ENCODE measurements at regions not wholly inside any gene's neighbourhood (a gene's known extent, or its start where the extent isn't known, plus 50 kb on each side); places are given as distances from the start of the nearest gene placed in this dataset.
"Not testable (repeated sequence)": the region's sequence is repeated elsewhere in the genome, so short reads cannot be mapped to it uniquely, and the experiment has no call there.

DNA sequence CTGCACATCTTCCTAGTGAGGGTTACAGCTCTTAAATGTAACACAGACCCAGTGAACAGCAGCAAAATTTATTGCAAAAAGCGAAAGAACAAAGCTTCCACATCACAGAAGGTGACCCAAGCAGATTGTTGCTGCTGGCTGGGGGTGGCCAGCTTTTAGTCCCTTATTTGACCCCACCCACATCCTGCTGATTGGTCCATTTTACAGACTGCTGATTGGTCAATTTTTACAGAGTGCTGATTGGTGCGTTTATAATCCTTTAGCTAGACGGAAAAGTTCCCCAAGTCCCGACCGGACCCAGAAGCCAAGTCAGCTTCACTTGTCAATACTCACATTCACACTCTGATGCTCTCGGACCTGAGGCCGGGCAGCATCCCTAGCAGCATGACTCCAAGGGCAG, 154.5 kb upstream of the ATP10A start:
- DNase-seq, result no peak

DNA sequence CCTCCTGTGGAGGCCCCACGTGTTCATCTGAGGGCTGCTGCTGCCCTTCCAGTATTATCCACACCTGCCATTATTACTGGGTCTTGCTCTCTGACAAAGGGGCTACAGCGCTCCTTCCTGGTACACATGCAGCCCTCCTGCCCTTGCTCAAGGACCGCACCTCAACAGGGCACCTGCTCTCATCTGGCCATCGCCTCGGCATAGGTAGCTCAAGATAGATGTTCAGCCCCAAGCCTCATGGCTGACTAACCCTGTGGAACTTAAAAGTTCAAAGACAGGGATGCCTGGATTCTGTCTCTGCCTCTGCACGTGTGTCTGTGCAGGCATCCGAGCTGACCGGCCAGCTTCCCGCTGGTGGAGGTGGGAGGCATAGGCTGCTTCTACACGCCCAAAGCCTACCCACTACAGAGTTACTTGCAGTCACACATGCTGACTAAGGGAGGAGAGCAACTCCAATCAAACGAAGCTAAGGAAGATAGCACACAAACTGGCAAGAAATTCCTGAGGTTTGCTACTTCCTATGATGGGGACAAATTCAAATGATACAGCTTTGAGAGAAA, 152.5 kb upstream of the ATP10A start:
- no peak for DNase-seq

DNA sequence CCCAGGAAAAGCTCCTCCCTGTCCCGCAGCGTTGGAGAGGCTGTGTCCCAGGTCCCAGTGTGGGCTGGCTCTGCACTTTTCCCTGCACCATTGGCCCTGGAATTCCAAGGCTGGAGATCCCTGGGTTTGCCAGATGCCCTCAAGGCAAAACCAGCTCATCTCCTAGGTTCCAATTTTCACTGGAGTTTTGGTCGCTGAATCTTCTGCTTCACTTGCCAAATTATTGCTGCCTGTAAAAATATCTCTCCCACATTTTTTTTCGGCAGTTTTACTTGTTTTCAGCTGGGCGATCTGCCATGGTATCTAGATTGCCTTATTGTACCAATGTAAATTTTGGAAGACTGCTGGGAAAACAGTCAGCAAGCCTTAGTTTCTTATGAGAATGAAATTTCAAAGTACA, 150.9 kb upstream of the ATP10A start:
- no peak for DNase-seq

DNA sequence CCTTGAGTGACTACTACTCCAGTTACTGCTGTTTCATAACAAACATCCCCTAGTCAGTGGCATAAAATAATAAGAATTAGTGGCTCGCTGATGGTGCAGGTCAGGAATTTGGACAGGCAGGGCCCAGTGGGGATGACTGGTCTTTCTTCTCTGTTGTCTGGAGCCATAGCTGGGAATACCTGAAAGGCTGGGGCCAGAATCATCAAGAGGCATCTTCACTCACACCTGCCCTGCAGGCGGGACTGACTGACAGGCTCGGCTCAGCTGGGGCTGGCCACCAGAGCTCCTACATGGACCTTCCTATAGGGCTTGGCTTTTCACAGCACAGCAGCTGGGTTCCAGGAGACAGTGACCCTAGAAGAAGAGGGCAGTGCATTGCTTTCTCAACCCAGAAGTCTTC, 148.8 kb upstream of the ATP10A start:
- DNase-seq, result no peak

DNA sequence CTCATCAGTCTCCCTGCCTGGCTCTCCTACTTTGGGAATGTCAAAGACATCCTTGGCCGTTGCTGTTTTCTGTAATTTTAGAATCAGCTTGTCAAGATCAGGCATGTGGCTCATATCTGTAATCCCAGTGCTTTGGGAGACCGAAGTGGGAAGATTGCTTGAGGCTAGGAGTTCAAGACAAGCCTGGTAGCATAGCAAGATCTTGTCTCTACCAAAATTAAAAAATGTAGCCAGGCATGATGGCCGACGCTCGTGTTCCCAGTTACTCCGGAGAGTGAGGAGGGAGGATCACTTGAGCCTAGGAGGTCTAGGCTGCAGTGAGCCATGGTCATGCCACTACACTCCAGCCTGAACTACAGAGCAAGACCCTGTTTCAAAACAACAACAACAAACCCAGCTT, 144.0 kb upstream of the ATP10A start:
- DNase-seq, result no peak

DNA sequence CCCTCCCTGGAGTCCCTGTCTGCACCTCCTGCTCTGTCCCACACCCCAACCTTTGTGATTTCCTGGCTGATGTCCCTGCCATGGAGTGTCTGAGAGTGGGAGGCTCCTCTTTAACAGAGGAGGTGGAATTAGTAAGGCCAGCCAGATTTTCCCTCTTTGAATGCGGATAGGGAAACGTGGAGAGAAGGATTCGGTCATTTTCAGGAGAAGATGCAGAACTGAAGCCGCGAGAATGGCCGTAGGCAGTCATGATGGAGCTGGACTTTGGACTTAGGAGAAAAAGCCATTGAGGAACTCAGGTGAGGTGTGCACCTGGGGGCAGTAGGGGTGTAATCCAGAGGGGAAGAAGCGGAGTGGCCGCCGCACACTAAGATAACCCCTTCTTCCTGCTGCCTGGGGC, 138.1 kb upstream of the ATP10A start:
- no peak for DNase-seq

DNA sequence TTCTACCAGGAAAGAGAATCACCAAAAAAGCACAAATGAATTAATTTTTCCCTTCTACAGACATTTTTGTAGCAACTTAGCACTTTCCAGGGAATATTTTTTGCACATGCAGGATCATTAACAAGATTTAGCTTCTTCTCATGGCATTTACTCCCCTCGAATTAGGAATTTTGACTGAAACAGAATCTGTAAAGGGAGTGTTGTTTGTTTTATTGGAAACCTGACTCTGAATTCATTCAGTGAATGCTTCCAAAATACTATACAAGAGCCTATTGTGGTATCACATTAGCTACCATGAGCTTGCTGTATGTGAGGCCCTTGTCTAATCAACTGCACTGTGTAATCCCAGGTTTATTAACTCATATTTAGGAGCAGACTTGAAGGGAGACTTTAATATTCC, 130.4 kb upstream of the ATP10A start:
- DNase-seq, result no peak

DNA sequence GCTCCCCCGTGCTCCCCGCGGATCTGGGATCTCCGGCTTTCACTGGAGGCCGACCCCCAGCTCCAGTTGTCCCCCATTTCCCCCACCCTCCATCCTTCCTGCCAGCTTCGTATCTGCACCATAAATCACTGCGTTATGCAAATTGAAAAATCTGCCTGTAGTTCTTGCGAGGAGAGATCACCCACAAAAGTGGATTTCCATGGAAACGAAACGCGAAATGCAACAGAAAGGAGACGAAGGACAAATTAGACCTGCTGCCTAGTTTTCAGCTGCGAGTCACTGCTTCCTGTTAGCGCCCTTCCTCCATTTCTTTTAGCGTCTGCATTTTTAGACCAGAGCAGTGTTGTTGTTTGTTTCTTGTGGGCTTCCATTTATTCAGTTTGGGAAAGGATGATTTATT, 127.1 kb upstream of the ATP10A start:
- no peak for DNase-seq

DNA sequence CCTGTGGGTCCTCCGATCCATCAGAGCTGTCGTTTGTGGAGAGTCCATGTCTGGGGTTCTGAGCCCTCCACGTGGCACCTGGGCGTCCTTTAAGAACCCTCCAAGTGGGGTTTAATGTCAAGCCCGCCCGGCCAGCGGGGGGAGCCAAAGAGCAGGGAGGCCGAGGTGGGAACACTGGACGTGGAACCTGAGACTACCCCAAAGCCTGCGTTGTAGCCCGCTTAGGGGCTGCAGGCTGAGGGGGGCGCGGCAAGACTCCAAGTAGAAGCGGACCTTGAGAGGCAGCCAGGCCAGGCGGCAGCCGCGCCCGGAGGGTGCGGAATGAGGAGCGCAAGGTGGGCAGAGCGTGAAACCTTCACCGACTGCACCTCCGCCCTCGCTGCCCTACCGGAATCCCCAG, 126.2 kb upstream of the ATP10A start:
- peak; percentile 16 for DNase-seq

DNA sequence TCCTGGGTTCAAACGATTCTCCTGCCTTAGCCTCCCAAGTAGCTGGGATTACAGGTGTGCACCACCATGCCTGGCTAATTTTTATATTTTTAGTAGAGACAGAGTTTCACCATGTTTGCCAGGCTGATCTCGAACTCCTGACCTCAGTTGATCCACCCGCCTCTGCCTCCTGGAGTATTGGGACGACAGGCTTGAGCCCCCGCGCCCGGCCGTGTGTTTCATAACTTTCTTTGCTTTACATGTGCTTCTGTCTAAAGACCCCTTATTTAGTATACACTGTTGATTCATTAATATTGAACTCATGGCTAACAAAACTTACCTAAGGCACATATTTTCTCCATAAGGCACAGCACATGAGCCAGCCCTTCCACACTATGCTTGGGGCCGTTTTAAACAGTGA, 125.6 kb upstream of the ATP10A start:
- DNase-seq, result not testable (repeated sequence)

DNA sequence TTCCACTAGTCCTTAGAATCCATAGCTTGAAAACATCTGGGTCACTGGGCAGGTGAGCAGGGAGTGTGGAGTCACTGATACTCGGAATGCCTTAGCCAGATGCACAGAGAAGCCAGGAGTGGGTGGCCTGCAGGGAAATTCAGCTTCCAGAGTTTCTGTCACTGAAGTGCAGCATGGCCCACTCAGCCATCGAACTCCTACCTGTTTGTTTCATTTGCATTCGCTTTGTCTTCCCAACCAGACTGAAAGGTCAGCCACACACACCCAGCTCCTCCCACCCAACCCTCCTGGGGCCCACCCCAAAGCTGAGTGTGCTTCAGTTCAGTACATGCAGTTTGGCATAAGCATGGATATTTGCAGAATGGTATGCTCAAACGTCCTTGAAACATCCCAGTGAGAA, 124.5 kb upstream of the ATP10A start:
- DNase-seq, result no peak

DNA sequence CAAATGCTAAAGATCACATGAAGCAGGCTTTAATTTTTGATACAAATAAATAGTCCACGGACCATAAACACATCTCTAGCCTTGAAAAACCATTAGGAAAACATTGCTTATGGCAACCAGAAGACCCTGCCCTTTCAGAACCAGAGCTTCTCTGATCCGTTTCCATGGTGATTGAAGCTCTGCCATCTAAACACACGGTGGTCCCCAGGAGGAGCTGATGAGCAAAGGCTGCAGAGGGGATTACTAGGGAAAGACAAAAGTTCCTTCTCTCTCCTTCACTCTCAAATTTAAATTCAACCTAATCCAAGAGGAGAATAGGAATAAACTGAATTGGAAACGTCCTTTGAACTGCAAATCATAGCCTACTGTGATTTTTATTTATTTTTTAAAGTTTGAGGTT, 122.0 kb upstream of the ATP10A start:
- no peak for DNase-seq

DNA sequence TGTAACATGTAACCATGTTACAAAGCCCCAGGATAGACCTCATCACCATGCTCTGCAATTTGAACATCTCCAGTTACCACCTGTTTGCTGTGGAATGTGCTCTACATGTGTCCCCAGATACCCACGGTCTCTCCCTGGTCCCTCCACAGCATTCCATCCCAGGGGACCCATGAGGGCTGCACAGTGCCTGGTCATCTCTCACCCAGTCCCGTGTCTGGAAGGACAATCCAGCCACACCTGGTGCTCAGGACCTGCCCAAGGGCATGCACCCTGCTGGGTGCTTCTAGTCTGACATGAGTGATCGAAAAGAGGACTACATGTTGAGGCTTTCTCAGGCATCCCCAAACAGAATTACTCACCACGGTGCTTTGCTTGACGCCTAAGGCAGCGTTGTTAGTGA, 119.6 kb upstream of the ATP10A start:
- no peak for DNase-seq

DNA sequence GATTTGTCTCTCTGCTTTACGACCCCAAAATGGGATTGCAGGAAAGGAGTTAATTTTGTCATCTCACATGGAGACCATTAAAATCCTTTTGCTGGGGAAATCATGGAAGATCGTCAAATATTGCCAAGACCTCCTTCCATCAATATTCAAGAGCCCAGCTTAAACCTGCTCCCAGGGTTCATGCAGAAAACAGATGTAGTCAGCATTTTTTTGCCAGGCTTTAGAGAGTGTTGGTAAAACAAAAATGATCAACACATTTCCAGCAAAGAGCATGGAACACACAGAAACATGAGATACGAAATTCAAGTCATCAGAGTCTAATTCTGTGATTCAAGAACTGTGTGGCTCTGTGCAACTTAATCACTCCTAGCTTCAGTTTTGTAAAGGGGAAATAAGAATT, 118.0 kb upstream of the ATP10A start:
- no peak for DNase-seq

DNA sequence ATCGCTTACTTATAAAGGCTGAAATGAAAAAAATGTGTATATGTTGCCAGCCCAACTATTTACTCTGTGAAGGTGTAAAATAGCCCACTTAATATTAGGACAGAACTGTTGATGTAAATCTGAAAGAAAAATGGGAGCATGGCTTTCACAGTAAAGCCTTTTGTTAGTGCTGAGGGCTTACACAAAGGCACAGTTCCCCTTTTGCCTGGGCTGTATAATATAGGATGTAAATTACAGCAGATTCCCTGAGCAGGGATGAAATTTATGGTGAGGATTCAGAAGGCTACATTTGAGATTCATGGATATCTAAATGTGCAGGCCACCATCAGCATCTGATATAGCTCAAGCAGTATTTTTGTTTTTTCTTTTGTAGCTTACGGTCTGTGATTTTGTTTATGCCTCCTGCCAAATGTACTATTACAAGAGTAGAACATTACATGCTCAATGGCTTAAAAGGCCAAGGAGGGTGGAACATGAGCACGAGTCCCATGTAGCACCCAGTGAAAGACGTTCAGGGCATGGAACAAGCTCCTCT, 109.1 kb upstream of the ATP10A start:
- DNase-seq, result no peak

DNA sequence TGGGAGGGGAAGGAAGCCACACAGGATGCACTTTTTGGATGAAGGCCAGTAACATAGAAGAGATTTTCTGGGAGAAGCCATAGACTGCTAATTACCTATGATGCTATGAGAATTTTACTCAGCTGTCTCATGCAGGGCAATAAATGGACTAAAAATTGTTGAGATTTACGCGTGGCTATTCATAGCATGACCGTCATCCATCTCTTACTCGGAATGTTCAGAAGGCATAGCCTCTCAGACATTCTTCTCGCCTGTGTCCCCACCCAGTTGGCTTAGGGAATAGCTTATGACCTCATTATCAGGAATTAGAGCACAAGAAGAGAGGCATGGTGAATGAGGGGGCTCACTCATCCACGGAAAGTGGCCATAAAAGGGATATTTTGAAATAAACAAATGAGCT, 107.9 kb upstream of the ATP10A start:
- no peak for DNase-seq

DNA sequence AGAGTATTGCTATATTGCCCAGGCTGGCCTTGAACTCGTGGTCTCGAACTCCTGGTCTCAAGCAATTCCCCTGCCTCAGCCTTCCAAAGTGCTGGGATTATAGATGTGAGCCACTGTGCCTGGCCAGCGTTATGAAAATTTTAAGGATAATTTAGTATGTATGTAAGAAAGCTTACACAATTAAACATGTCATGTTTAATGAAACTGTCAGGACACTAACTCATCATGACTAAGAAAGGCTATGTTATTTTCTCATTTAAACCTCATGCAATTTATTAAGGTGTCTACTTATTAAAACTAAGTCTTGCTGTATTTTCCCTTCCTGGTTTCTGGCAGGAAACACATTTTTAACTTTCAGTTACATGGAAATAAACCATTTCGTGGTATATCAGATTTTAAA, 106.8 kb upstream of the ATP10A start:
- no peak for DNase-seq

DNA sequence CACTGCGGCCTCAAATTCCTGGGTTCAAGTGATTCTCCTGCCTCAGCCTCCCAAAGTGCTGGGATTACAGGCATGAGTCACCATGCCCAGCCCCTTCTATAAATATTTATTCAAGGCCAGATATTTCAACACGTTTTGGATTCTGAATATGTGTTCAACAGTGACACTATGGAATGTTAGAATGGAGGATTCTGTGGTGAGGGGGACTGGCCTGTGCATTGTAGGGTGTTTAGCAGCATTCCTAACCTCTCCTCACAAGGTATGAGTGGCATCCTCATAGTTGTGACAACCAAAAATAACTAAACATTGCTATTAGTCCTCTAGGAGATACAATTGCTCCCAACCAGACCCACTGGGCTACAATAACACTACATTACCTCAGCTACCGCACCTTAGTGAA, 104.0 kb upstream of the ATP10A start:
- no peak for DNase-seq

DNA sequence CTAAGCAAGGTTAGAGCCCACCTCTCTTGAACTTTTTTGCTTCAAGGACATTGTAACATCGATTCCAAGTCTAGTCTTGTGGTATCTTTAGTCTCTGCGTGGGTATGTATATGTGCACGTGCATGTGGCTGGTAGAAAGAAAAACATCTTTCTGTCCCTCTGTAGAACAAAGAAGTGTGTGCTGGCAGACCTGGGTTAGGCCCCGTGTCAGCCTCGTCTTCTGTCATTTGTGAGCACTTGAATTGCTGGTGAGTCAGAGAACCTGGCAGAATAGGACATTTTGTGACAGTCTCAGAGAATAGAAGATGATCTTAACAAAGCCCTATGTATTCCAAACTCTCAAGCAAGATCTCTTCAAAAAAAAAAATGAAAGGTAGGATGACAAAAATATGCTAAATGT, 102.2 kb upstream of the ATP10A start:
- DNase-seq, result no peak

DNA sequence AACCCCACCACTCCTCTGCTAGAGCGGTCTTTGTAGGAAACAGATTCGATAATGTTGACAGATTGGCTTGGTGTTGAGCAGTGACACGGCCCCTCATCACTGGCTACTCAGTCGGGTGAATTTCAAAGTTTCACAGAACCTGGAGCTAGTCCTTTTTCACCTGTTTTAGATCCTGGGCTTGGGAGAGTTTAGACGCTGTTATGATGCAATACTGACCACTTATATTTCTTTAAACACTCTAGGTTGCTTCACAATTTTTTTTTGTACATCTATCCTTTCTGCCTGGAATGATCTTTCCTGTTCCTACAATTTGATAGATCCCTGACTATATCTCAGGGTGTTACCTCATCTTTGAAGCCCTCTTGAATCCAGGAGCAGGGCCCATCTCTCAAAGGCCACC, 97.1 kb upstream of the ATP10A start:
- no peak for DNase-seq

DNA sequence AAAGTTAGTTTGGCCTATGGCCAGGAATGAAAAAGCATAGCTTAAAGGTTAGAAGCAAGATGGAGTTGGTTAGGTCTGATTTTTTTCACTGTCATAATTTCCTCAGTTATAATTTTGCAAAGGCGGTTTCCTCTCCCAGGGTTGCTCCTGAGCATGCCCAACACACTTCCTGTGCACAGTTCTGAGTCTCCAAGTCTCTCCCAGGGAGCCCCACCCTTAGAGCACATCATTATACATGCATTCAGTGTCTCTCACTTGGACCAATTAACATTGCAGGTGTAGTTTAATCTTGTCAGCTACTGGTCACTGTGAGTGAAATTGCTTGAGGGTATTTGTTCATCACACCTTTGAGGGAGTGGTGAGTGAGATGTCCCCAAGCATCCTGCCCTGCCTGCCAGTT, 96.0 kb upstream of the ATP10A start:
- no peak for DNase-seq

DNA sequence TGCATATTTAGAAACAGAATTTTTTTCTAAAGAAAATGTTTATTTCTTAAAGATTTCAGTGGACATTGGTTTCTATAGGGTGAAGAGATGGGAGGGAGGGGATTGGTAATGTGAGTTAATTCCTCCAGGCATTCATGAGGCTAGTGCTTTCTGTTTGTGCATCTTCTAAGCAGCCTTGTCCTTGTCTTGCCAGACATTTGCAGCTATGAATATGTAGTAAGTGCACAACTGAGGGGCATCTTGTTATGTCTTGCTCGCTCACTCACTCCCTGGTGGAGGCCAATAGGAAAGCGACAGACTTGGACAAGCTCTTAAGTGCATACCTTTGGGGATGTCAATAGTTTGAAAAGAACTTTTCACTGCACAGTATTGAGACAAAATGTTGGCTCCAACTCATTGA, 92.5 kb upstream of the ATP10A start:
- no peak for DNase-seq

DNA sequence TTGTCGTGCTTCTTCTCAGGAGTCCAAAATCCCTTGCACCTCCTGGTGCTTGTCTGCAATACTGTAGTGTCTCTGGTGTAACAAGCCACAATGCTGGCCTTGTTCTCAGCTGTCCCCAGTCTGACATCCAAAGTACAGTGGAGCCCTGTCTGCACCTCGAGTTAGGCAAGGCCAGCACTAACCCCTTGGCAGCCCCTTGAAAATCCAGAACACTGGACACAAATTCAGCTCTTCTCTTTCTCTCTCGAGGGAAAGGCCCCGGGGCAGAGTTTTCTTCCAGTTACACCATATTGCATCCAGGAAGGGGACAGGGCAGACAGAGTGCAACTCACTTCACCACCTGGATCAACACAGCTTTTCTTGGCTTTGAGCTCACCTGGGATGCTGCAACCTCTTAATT, 91.3 kb upstream of the ATP10A start:
- no peak for DNase-seq

DNA sequence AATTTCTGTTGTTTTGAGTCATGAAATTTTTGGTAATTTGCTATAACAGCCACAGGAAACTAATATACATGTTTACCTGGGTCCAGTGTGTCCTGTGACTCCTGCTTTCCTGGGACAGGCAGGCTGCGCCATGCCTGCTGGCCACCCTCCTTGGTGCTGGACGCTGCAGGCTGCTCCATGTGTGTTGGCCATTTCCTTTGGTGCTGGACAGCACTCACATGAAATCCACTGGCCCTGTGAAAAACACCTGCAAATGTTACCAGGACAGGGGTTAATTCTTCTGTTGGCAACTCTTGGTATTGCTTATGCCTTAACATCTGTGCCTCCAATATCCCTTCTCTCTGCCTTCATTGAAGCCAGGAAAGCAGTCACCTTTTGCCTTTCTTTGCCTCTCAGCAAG, 86.9 kb upstream of the ATP10A start:
- DNase-seq, result no peak

All from activated CD4-positive, alpha-beta T cell treated with anti-CD3 and anti-CD28 coated beads, Interleukin-2, Interleukin-6, amounts not matched to agents 100 ng/mL and 50 ng/mL, durations not matched to agents 16 hours and 8 hours (primary cell).